RWPE1 (cell line): ENCODE measurements at regions not wholly inside any gene's neighbourhood (a gene's known extent, or its start where the extent isn't known, plus 50 kb on each side); places are given as distances from the start of the nearest gene placed in this dataset.

ENCODE experiments used
- CTCF ChIA-PET: fragments of 350-600 bp; sonication (Branson Sonifier 250); formaldehyde crosslinking; extraction: SDS; loops from one replicate; lab custom pipeline; 2021; lab: Yijun Ruan, JAX
- POLR2A ChIA-PET: fragments of 400-600 bp; formaldehyde crosslinking; extraction: SDS; loops from one replicate; lab custom pipeline; 2020; ENCODE audit warnings: antibody characterized with exemption; ENCODE audit not compliant: low non-redundant PET; lab: Yijun Ruan, JAX
- DNase-seq: peaks from one replicate; pipeline ENCODE4 v3.0.0; 2012; ENCODE audit warnings: low spot score
- H3K27ac ChIP-seq: fragments of 450-650 bp; 2 replicates; pipeline ENCODE4 v1.5.1; 2017
- TF ChIP-seq, protein P1 (sequence below): fragments of 450-650 bp; conservative IDR thresholded peaks from 2 replicates; pipeline ENCODE4 v1.5.1; 2017; ENCODE audit warnings: low read depth, mild to moderate bottlenecking

- DNase-seq = no peak
- CTCF ChIA-PET = no interaction called here
- no peak overlapping the region for H3K27ac ChIP-seq
- POLR2A ChIA-PET = no interaction called here
- TF ChIP-seq, protein P1, sequence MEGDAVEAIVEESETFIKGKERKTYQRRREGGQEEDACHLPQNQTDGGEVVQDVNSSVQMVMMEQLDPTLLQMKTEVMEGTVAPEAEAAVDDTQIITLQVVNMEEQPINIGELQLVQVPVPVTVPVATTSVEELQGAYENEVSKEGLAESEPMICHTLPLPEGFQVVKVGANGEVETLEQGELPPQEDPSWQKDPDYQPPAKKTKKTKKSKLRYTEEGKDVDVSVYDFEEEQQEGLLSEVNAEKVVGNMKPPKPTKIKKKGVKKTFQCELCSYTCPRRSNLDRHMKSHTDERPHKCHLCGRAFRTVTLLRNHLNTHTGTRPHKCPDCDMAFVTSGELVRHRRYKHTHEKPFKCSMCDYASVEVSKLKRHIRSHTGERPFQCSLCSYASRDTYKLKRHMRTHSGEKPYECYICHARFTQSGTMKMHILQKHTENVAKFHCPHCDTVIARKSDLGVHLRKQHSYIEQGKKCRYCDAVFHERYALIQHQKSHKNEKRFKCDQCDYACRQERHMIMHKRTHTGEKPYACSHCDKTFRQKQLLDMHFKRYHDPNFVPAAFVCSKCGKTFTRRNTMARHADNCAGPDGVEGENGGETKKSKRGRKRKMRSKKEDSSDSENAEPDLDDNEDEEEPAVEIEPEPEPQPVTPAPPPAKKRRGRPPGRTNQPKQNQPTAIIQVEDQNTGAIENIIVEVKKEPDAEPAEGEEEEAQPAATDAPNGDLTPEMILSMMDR = no peak
Measured at GRCh38 chr9:102106439-102106838, 368.0 kb upstream of the GRIN3A start.

GRCh38 chr9:102101723-102102122, 363.3 kb upstream of the GRIN3A start:
- no peak overlapping the region for H3K27ac ChIP-seq
- TF ChIP-seq, protein P1 = no peak
- ChIA-PET CTCF (no interaction called here), POLR2A (no interaction called here)
- peak; percentile 14 for DNase-seq

- POLR2A ChIA-PET = no interaction called here
- CTCF ChIA-PET = no interaction called here
- TF ChIP-seq, protein P1 = no peak
- DNase-seq = no peak
- no peak overlapping the region for H3K27ac ChIP-seq
Measured at GRCh38 chr9:102087141-102087540, 348.7 kb upstream of the GRIN3A start.

DNA sequence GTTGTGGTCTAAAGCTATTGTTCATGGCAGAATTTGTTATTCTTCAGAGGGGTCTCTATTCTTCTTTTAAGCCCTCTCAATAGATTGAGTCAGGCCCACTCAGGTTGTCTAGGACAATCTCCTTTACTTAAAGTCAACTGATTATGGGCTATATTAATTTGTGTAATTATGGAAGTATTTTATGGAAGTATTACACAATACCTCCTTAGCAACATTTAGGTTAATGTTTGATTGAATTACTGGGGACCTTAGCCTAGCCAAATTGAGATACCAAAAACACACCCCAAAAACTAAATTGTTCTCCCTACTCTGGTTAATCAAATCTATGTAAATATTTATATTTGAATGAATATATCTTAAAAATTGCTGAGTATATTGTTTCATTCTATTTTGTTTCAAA, 347.1 kb upstream of the GRIN3A start:
- TF ChIP-seq, protein P1 = no peak
- CTCF ChIA-PET = no interaction called here
- no peak for DNase-seq
- no peak overlapping the region for H3K27ac ChIP-seq
- POLR2A ChIA-PET = no interaction called here

- TF ChIP-seq, protein P1 = no peak
- H3K27ac ChIP-seq = no peak overlapping the region
- DNase-seq = no peak
- CTCF ChIA-PET = interaction anchor here (0.6 to 0.7 kb wide), 2 partner anchors 22 to 130 kb away, joined by 3 read pairs; no protein-coding TSS in a partner anchor
- POLR2A ChIA-PET = no interaction called here
Measured at GRCh38 chr9:102072059-102072764, 333.8 kb upstream of the GRIN3A start.

DNA sequence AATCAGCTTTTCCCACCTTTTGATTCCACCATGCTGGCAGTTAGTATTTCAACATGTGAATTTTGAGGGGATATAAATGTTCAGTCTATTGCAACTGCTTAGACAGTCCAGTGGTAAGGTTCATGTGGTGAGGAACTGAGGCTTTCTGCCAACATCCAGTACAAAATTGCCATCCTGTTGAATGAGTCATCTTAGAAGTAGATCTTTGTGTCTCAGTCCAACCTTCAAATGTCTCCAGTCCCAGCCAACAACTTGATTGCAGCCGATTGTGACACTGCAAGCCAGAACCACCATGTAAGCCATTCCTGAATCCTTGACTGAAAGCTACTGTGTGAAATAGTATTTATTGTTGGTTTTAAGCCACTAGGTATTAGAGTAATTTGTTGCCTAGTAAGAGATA, 331.5 kb upstream of the GRIN3A start:
- TF ChIP-seq, protein P1 = no peak
- no peak overlapping the region for H3K27ac ChIP-seq
- ChIA-PET CTCF (no interaction called here), POLR2A (no interaction called here)
- peak; percentile 10 for DNase-seq
